ENCODE measurements at regions not wholly inside any gene's neighbourhood (a gene's known extent, or its start where the extent isn't known, plus 50 kb on each side); places are given as distances from the start of the nearest gene placed in this dataset.

DNA sequence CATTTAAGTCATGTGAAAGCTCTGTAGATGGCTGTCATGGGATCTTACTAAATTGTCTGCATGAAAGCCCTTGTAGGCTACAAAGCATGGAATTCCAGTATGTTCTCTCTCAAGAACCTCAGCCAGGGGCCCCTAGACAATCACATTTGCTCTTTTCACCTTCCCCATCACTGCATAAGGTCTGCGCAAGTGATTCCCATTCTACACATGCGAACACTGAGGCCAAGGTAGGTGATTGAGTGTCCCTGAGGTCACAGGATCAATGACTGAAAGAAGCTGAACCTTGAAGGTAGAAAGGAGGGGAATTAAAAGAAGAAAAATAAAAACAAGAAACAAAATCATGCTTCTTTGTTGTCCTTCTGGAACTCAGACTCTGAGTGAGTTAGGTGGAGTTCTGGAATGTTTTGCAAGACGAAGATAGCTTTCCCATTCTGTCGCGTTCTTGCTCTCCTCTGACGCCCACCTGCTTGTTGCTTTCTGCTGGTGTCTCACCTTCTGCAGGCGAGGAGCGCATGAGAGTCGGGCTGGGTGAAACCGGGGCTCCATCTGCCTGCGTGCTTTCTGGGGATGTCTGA lies 79.9 kb downstream of the SPRING1 start:
- TF ChIP-seq EZH2 (IDR thresholded peaks at IDR 0.05; ENCODE audit: borderline replicate concordance, low read length), result no peak
- TF ChIP-seq, protein P1, sequence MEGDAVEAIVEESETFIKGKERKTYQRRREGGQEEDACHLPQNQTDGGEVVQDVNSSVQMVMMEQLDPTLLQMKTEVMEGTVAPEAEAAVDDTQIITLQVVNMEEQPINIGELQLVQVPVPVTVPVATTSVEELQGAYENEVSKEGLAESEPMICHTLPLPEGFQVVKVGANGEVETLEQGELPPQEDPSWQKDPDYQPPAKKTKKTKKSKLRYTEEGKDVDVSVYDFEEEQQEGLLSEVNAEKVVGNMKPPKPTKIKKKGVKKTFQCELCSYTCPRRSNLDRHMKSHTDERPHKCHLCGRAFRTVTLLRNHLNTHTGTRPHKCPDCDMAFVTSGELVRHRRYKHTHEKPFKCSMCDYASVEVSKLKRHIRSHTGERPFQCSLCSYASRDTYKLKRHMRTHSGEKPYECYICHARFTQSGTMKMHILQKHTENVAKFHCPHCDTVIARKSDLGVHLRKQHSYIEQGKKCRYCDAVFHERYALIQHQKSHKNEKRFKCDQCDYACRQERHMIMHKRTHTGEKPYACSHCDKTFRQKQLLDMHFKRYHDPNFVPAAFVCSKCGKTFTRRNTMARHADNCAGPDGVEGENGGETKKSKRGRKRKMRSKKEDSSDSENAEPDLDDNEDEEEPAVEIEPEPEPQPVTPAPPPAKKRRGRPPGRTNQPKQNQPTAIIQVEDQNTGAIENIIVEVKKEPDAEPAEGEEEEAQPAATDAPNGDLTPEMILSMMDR (conservative IDR thresholded peaks at IDR 0.05 in 1 of 2, IDR thresholded peaks at IDR 0.05 in 1 of 2; ENCODE audit: extremely low read depth in 1 of 2, insufficient read depth in 1 of 2, low read depth in 1 of 2, low read length in 2 of 2), result no peak
